ENCODE measurements at regions not wholly inside any gene's neighbourhood (a gene's known extent, or its start where the extent isn't known, plus 50 kb on each side); places are given as distances from the start of the nearest gene placed in this dataset.

DNA sequence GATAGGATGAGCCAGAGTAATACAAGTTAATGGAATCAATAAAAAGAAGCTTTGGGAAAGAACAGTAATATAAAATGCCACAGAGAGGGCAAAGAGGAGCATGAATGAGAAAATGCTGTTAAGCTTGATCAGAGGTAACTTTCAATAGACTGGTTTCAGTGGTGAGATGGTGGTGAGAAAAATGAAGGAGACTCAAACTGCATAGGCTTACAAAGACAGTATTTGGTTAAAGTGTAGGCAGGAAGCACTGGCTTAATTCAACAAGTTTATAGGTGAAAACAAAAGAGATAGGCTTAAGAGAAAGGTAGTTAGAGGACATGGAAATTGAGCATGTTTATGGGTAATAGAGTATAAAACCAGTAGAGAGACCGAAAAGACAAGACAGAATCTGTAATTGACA is 298.6 kb upstream of the ADAMTS5 start:
- TF ChIP-seq, protein P1, sequence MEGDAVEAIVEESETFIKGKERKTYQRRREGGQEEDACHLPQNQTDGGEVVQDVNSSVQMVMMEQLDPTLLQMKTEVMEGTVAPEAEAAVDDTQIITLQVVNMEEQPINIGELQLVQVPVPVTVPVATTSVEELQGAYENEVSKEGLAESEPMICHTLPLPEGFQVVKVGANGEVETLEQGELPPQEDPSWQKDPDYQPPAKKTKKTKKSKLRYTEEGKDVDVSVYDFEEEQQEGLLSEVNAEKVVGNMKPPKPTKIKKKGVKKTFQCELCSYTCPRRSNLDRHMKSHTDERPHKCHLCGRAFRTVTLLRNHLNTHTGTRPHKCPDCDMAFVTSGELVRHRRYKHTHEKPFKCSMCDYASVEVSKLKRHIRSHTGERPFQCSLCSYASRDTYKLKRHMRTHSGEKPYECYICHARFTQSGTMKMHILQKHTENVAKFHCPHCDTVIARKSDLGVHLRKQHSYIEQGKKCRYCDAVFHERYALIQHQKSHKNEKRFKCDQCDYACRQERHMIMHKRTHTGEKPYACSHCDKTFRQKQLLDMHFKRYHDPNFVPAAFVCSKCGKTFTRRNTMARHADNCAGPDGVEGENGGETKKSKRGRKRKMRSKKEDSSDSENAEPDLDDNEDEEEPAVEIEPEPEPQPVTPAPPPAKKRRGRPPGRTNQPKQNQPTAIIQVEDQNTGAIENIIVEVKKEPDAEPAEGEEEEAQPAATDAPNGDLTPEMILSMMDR (IDR thresholded peaks at IDR 0.05; ENCODE audit: insufficient read depth, low read depth, low read length): no peak
- TF ChIP-seq EZH2 (IDR thresholded peaks at IDR 0.05; ENCODE audit: insufficient read depth, low read length): no peak
